ENCODE measurements at regions not wholly inside any gene's neighbourhood (a gene's known extent, or its start where the extent isn't known, plus 50 kb on each side); places are given as distances from the start of the nearest gene placed in this dataset.

DNA sequence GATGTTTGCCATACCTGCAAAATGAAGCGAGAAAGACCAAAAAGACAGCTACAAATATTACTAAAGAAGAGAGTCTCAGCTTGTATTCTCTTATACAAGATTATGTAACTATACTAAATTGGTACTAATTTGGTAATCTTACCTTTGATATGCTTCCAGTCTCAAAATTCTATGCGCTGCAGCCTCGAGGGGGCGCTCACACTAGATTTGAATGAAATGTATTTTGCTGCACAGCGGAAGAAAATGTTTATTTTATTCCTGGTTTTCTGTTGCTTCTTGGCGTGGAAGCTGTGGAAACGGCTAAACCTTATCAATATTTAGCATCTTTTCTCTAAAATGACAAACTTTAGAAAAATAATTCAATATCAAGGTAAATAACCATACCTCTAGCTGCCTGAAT lies 267.0 kb upstream of the NUDT12 start:
- CTCF ChIA-PET: no interaction called here
- Histone ChIP-seq H3K36me3 (replicated peaks in 1 of 2; ENCODE audit: control extremely low read depth in 1 of 2, control insufficient read depth in 1 of 2, extremely low read depth in 1 of 2, insufficient read depth in 2 of 2, low read length in 1 of 2) (no peaks in the 10 kb centered on the region), H2AFZ (ENCODE audit: insufficient read depth, low read depth, low read length, poor library complexity, severe bottlenecking) (no peak overlapping the region), H4K20me1 (ENCODE audit: control insufficient read depth, insufficient read depth, low read length, poor library complexity, severe bottlenecking) (no peaks in the 10 kb centered on the region), H3K27ac (ENCODE audit: low read length in 2 of 2) (no peak overlapping the region), H3K27me3 (replicated peaks in 1 of 4; ENCODE audit: control extremely low read depth in 1 of 4, control insufficient read depth in 3 of 4, insufficient read depth in 4 of 4, low read length in 3 of 4) (no peaks in the 10 kb centered on the region), H3K4me3 (ENCODE audit: control extremely low read depth in 1 of 5, extremely low read depth in 1 of 5, insufficient read depth in 1 of 5, low read depth in 2 of 5, low read length in 4 of 5) (no peak overlapping the region), H3K4me1 (ENCODE audit: control insufficient read depth in 2 of 2, insufficient read depth in 2 of 2, low read length in 2 of 2) (no peaks in the 10 kb centered on the region), H3K9me3 (ENCODE audit: control extremely low read depth in 1 of 3, control insufficient read depth in 2 of 3, insufficient read depth in 1 of 3, low read length in 2 of 3) (no peaks in the 10 kb centered on the region), H3K4me2 (replicated peaks; ENCODE audit: low read depth, low read length, poor library complexity, severe bottlenecking) (no peak overlapping the region), H3K79me2 (ENCODE audit: control insufficient read depth, insufficient read depth, low read length) (no peaks in the 10 kb centered on the region), H3K9ac (ENCODE audit: low read length) (no peak overlapping the region)
- intact Hi-C loops (cut with micrococcal nuclease): no loop called here
- Mint-ChIP-seq H3K27me3 (no peaks in the 10 kb centered on the region), H3K9me3 (ENCODE audit: insufficient read depth) (peaks cover 3% of the 10 kb centered on the region), H3K27ac (no peak overlapping the region), H3K4me1 (no peaks in the 10 kb centered on the region), H3K4me3 (no peak overlapping the region)
- TF ChIP-seq, protein P1, sequence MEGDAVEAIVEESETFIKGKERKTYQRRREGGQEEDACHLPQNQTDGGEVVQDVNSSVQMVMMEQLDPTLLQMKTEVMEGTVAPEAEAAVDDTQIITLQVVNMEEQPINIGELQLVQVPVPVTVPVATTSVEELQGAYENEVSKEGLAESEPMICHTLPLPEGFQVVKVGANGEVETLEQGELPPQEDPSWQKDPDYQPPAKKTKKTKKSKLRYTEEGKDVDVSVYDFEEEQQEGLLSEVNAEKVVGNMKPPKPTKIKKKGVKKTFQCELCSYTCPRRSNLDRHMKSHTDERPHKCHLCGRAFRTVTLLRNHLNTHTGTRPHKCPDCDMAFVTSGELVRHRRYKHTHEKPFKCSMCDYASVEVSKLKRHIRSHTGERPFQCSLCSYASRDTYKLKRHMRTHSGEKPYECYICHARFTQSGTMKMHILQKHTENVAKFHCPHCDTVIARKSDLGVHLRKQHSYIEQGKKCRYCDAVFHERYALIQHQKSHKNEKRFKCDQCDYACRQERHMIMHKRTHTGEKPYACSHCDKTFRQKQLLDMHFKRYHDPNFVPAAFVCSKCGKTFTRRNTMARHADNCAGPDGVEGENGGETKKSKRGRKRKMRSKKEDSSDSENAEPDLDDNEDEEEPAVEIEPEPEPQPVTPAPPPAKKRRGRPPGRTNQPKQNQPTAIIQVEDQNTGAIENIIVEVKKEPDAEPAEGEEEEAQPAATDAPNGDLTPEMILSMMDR (IDR thresholded peaks at IDR 0.05): no peak
- TF ChIP-seq EZH2 (IDR thresholded peaks at IDR 0.05; ENCODE audit: borderline replicate concordance, insufficient read depth, low read depth, low read length, poor library complexity, severe bottlenecking): no peak
- POLR2A ChIA-PET: no interaction called here
- DNase-seq: no peak
- no CpG with 5 or more reads among the region's 7 CpGs for WGBS (ENCODE audit: insufficient coverage)
- no peak for ATAC-seq (ENCODE audit: low read depth)

DNA sequence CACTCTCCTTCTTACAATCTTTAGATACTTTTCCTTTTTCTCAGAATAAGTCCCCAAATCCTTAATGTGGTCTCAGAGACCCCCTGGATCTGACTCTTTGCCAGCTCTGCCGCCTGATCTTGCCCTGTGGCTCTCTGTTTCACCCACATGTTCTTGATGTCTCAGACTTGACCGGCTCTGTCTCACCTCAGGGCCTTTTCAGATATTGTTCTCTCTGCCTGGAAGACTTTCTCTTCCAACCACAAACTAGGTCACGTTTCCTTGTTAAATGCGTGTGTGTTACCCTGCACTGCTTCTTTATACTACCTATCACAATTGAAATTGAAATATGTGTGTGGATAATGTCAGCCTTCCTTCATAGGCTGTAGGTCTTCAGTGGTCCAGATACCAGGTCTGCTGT lies 265.4 kb upstream of the NUDT12 start:
- H3K4me1 ChIP-seq (ENCODE audit: control insufficient read depth in 2 of 2, insufficient read depth in 2 of 2, low read length in 2 of 2): no peaks in the 10 kb centered on the region
- H3K4me2 ChIP-seq (replicated peaks; ENCODE audit: low read depth, low read length, poor library complexity, severe bottlenecking): no peak overlapping the region
- intact Hi-C loops (cut with micrococcal nuclease): no loop called here
- H3K27ac ChIP-seq (ENCODE audit: low read length in 2 of 2): no peak overlapping the region
- H3K79me2 ChIP-seq (ENCODE audit: control insufficient read depth, insufficient read depth, low read length): no peaks in the 10 kb centered on the region
- Mint-ChIP-seq H3K27me3 (no peaks in the 10 kb centered on the region), H3K27ac (no peak overlapping the region), H3K4me1 (no peaks in the 10 kb centered on the region), H3K4me3 (no peak overlapping the region), H3K9me3 (ENCODE audit: insufficient read depth) (peaks cover 3% of the 10 kb centered on the region)
- no peaks in the 10 kb centered on the region for H3K36me3 ChIP-seq (replicated peaks in 1 of 2; ENCODE audit: control extremely low read depth in 1 of 2, control insufficient read depth in 1 of 2, extremely low read depth in 1 of 2, insufficient read depth in 2 of 2, low read length in 1 of 2)
- H4K20me1 ChIP-seq (ENCODE audit: control insufficient read depth, insufficient read depth, low read length, poor library complexity, severe bottlenecking): no peaks in the 10 kb centered on the region
- H3K4me3 ChIP-seq (ENCODE audit: control extremely low read depth in 1 of 5, extremely low read depth in 1 of 5, insufficient read depth in 1 of 5, low read depth in 2 of 5, low read length in 4 of 5): no peak overlapping the region
- H3K9me3 ChIP-seq (ENCODE audit: control extremely low read depth in 1 of 3, control insufficient read depth in 2 of 3, insufficient read depth in 1 of 3, low read length in 2 of 3): no peaks in the 10 kb centered on the region
- H3K9ac ChIP-seq (ENCODE audit: low read length): no peak overlapping the region
- TF ChIP-seq, protein P1 (IDR thresholded peaks at IDR 0.05): no peak
- no peak for TF ChIP-seq EZH2 (IDR thresholded peaks at IDR 0.05; ENCODE audit: borderline replicate concordance, insufficient read depth, low read depth, low read length, poor library complexity, severe bottlenecking)
- no peaks in the 10 kb centered on the region for H3K27me3 ChIP-seq (replicated peaks in 1 of 4; ENCODE audit: control extremely low read depth in 1 of 4, control insufficient read depth in 3 of 4, insufficient read depth in 4 of 4, low read length in 3 of 4)
- 95% methylated on average over 2 of the region's 4 CpGs for WGBS (ENCODE audit: insufficient coverage)
- no peak overlapping the region for H2AFZ ChIP-seq (ENCODE audit: insufficient read depth, low read depth, low read length, poor library complexity, severe bottlenecking)
- CTCF ChIA-PET: no interaction called here
- ATAC-seq (ENCODE audit: low read depth) (no peak), DNase-seq (no peak)
- POLR2A ChIA-PET: no interaction called here
